Left ventricle myocardium inferior (tissue), 1 donor: ENCODE measurements at regions not wholly inside any gene's neighbourhood (a gene's known extent, or its start where the extent isn't known, plus 50 kb on each side); places are given as distances from the start of the nearest gene placed in this dataset.

Source experiments
- DNase-seq: peaks from one replicate; pipeline ENCODE4 v3.0.0-alpha.2; 2020
- H3K27ac ChIP-seq: fragments of 200-600 bp; replicated peaks from 2 replicates; pipeline ENCODE4 v1.8.0; 2021
- H3K27me3 ChIP-seq: fragments of 200-600 bp; 2 replicates; pipeline ENCODE4 v1.8.0; 2021; ENCODE audit warnings: low read depth
- H3K36me3 ChIP-seq: fragments of 200-600 bp; 2 replicates; pipeline ENCODE4 v1.8.0; 2021
- H3K4me1 ChIP-seq: fragments of 200-600 bp; 2 replicates; pipeline ENCODE4 v1.8.0; 2021
- H3K4me3 ChIP-seq: fragments of 200-600 bp; 2 replicates; pipeline ENCODE4 v1.8.0; 2021; ENCODE audit warnings: mild to moderate bottlenecking, moderate library complexity
- H3K9me3 ChIP-seq: fragments of 200-600 bp; replicated peaks from 2 replicates; pipeline ENCODE4 v1.8.0; 2021
- CTCF ChIP-seq: fragments of 200-600 bp; IDR thresholded peaks from 2 replicates; pipeline ENCODE4 v1.8.0; 2021; ENCODE audit warnings: antibody characterized with exemption, mild to moderate bottlenecking, borderline replicate concordance
- intact Hi-C: fragments of 100-400 bp; cut with micrococcal nuclease; formaldehyde crosslinking; loops from one replicate; pipeline ENCODE4 v1.11.0; 2022
- donor health status: DM: no; HTN: yes; CAD: no; lungs with severe emphysema.

- no peak for DNase-seq
- H3K27me3 ChIP-seq = no peaks in the 10 kb centered on the region
- H3K9me3 ChIP-seq = no peaks in the 10 kb centered on the region
- no peaks in the 10 kb centered on the region for H3K4me1 ChIP-seq
- H3K27ac ChIP-seq = no peak overlapping the region
- TF ChIP-seq CTCF = no peak
- H3K4me3 ChIP-seq = no peak overlapping the region
- intact Hi-C loops = no loop called here
- no peaks in the 10 kb centered on the region for H3K36me3 ChIP-seq
These were observed 142.6 kb upstream of the LSM8 start for GRCh38 chr7:118041251-118041878.

- H3K4me1 ChIP-seq = no peaks in the 10 kb centered on the region
- H3K9me3 ChIP-seq = no peaks in the 10 kb centered on the region
- no peak for TF ChIP-seq CTCF
- no peak for DNase-seq
- peaks cover 6% of the 10 kb centered on the region for H3K27me3 ChIP-seq
- no peak overlapping the region for H3K4me3 ChIP-seq
- no peaks in the 10 kb centered on the region for H3K36me3 ChIP-seq
- intact Hi-C loops = no loop called here
- H3K27ac ChIP-seq = no peak overlapping the region
These were observed 138.3 kb upstream of the LSM8 start for GRCh38 chr7:118045629-118046028.

DNA sequence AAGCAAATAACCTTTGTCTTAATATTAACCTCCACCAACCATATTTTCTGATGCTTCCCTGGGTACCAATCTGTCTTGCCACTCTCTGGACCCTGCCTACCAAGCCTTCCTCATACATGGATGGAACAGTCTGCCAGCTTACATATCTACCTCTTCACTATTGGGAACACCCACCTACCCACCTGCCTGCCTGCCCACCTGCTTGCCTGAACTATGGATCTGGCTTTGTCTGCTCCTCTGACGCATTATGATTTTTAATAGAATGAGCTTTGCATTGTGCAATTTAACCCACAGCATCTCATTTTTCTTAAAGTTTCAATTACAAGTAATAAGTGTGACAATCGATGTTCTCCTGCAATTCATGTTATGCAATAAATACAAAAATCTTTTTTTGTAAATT, 137.9 kb upstream of the LSM8 start:
- Histone ChIP-seq H3K4me1 (no peaks in the 10 kb centered on the region), H3K27ac (no peak overlapping the region), H3K4me3 (no peak overlapping the region), H3K27me3 (peaks cover 6% of the 10 kb centered on the region), H3K36me3 (no peaks in the 10 kb centered on the region), H3K9me3 (no peaks in the 10 kb centered on the region)
- no peak for DNase-seq
- no peak for TF ChIP-seq CTCF
- intact Hi-C loops = no loop called here

GRCh38 chr7:118046801-118047200, 137.2 kb upstream of the LSM8 start:
- intact Hi-C loops = no loop called here
- Histone ChIP-seq H3K4me3 (no peak overlapping the region), H3K36me3 (no peaks in the 10 kb centered on the region), H3K27me3 (peaks cover 9% of the 10 kb centered on the region), H3K4me1 (no peaks in the 10 kb centered on the region), H3K9me3 (no peaks in the 10 kb centered on the region), H3K27ac (no peak overlapping the region)
- TF ChIP-seq CTCF = no peak
- no peak for DNase-seq

GRCh38 chr7:118052336-118052735, 131.6 kb upstream of the LSM8 start:
- no peaks in the 10 kb centered on the region for H3K4me1 ChIP-seq
- H3K27ac ChIP-seq = no peak overlapping the region
- peaks cover 10% of the 10 kb centered on the region for H3K27me3 ChIP-seq
- no peaks in the 10 kb centered on the region for H3K36me3 ChIP-seq
- no peak for TF ChIP-seq CTCF
- H3K4me3 ChIP-seq = no peak overlapping the region
- DNase-seq = no peak
- H3K9me3 ChIP-seq = no peaks in the 10 kb centered on the region
- intact Hi-C loops = no loop called here
